MCF 10A (cell line): ENCODE measurements at regions not wholly inside any gene's neighbourhood (a gene's known extent, or its start where the extent isn't known, plus 50 kb on each side); places are given as distances from the start of the nearest gene placed in this dataset.

Experiments used
- BruUV-seq: library from RNA; stranded (reverse); fragments of 400-500 nt; replicated peaks from 2 replicates; lab custom pipeline; 2021; lab: Mats Ljungman, UMichigan
- CTCF ChIA-PET: fragments of 300-600 bp; sonication (Branson Sonifier 250); formaldehyde crosslinking; extraction: SDS; loops from one replicate; lab custom pipeline; 2021; ENCODE audit warnings: antibody characterized with exemption, inconsistent platforms; lab: Yijun Ruan, JAX
- POLR2A ChIA-PET: fragments of 300-600, 350-650 bp; sonication (Branson Sonifier 250); formaldehyde crosslinking; extraction: SDS; loops from one replicate; lab custom pipeline; 2020; ENCODE audit warnings: antibody characterized with exemption, inconsistent platforms; lab: Yijun Ruan, JAX
- DNase-seq: peaks from one replicate; pipeline ENCODE4 v3.0.0-alpha.2; 2018; ENCODE audit not compliant: unreplicated experiment
- H3K27ac Mint-ChIP-seq: one replicate; pipeline ENCODE4 v1.8.0; 2022; ENCODE audit warnings: mild to moderate bottlenecking, low read depth, mixed read lengths; ENCODE audit not compliant: unreplicated experiment
- H3K27me3 Mint-ChIP-seq: one replicate; pipeline ENCODE4 v1.8.0; 2022; ENCODE audit warnings: mixed read lengths; ENCODE audit not compliant: insufficient read depth, unreplicated experiment
- H3K36me3 Mint-ChIP-seq: one replicate; pipeline ENCODE4 v1.8.0; 2022; ENCODE audit warnings: mild to moderate bottlenecking, moderate library complexity, mixed read lengths; ENCODE audit not compliant: insufficient read depth, unreplicated experiment
- H3K4me1 Mint-ChIP-seq: one replicate; pipeline ENCODE4 v1.8.0; 2022; ENCODE audit warnings: mixed read lengths; ENCODE audit not compliant: insufficient read depth, unreplicated experiment
- H3K4me3 Mint-ChIP-seq: one replicate; pipeline ENCODE4 v1.8.0; 2022; ENCODE audit warnings: mild to moderate bottlenecking, moderate library complexity, mixed read lengths; ENCODE audit not compliant: unreplicated experiment
- H3K9me3 Mint-ChIP-seq: one replicate; pipeline ENCODE4 v1.8.0; 2022; ENCODE audit warnings: mixed read lengths; ENCODE audit not compliant: unreplicated experiment
- intact Hi-C: fragments of 100-400 bp; cut with micrococcal nuclease; formaldehyde crosslinking; loops from 2 replicates; pipeline ENCODE4 v1.14.1; 2022
- TF ChIP-seq, protein P1 (sequence below): fragments of 200-600 bp; IDR thresholded peaks from one replicate; pipeline ENCODE4 v1.8.0; 2022; ENCODE audit warnings: antibody characterized with exemption, mild to moderate bottlenecking; ENCODE audit not compliant: unreplicated experiment

DNA sequence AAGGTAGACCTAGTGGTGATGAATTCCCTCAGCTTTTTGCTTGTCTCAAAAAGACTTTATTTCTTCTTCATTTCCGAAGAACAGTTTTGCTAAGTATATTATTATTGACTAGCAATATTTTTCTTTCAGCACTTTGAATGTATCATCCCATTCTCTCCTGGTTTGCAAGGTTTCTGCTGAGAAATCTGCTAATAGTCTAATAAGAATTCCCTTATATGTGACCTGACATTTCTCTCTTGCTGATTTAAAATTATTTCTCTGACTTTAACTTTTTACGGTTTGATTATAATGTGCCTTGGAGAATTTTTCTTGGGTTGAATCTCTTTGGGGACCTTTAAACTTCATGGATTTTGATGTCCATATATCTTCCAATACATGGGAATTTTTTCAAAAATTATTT, 628.3 kb upstream of the ADGRL2 start:
- DNase-seq, result no peak
- Mint-ChIP-seq H3K9me3 (peaks cover 9% of the 10 kb centered on the region), H3K27me3 (no peaks in the 10 kb centered on the region), H3K4me1 (peaks cover 25% of the 10 kb centered on the region), H3K27ac (no peak overlapping the region), H3K36me3 (peaks cover 7% of the 10 kb centered on the region), H3K4me3 (no peak overlapping the region)
- TF ChIP-seq, protein P1, sequence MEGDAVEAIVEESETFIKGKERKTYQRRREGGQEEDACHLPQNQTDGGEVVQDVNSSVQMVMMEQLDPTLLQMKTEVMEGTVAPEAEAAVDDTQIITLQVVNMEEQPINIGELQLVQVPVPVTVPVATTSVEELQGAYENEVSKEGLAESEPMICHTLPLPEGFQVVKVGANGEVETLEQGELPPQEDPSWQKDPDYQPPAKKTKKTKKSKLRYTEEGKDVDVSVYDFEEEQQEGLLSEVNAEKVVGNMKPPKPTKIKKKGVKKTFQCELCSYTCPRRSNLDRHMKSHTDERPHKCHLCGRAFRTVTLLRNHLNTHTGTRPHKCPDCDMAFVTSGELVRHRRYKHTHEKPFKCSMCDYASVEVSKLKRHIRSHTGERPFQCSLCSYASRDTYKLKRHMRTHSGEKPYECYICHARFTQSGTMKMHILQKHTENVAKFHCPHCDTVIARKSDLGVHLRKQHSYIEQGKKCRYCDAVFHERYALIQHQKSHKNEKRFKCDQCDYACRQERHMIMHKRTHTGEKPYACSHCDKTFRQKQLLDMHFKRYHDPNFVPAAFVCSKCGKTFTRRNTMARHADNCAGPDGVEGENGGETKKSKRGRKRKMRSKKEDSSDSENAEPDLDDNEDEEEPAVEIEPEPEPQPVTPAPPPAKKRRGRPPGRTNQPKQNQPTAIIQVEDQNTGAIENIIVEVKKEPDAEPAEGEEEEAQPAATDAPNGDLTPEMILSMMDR, result no peak
- ChIA-PET CTCF (no interaction called here), POLR2A (interaction anchor here (0.7 to 1.1 kb wide), 2 partner anchors 91 to 152 kb away, joined by 3 read pairs; no protein-coding TSS in a partner anchor)
- BruUV-seq, result no TSS peak
- intact Hi-C loops, result no loop called here

DNA sequence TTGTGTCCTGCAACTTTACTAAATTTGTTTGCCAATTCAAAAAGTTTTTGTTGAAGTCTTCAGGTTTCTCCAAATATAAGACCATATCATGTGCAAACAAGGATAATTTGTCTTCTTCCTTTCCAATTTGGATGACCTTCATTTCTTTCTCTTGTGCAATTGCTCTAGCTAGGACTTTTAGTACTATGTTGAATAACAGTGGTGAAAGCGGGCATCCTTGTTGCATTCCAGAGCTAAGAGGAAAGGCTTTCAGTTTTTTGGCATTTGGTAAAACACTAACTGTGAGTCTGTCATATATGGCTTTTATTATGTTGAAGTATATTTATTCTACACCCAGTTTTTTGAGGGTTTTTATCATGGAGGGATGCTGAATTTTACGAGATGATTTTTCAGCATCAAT, 630.0 kb upstream of the ADGRL2 start:
- Mint-ChIP-seq H3K36me3 (peaks cover 7% of the 10 kb centered on the region), H3K27ac (peak overlapping the region; percentile 16), H3K27me3 (no peaks in the 10 kb centered on the region), H3K9me3 (peaks cover 9% of the 10 kb centered on the region), H3K4me3 (no peak overlapping the region), H3K4me1 (peaks cover 23% of the 10 kb centered on the region)
- TF ChIP-seq, protein P1, result no peak
- no peak for DNase-seq
- POLR2A ChIA-PET, result no interaction called here
- intact Hi-C loops, result no loop called here
- CTCF ChIA-PET, result no interaction called here
- no TSS peak for BruUV-seq

DNA sequence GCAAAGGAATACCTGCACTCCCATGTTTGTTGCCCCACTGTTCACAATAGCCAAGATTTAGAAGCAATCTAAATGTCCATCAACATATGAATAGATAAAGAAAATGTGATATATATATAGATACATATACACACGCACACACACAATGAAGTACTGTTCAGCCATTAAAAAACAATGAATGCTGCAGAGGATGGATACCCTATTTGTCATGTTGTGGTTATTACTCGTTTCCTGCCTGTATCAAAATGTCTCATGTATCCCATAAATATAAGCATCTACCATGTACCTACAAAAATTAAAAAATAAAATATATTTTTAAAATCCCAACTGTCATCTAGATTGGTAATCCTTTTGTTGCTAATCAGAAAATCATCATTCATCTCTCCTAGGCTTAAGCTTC, 634.8 kb upstream of the ADGRL2 start:
- no peak overlapping the region for H3K27ac Mint-ChIP-seq
- ChIA-PET CTCF (no interaction called here), POLR2A (no interaction called here)
- peaks cover 7% of the 10 kb centered on the region for H3K9me3 Mint-ChIP-seq
- no peaks in the 10 kb centered on the region for H3K4me1 Mint-ChIP-seq
- TF ChIP-seq, protein P1, result no peak
- BruUV-seq, result no TSS peak
- H3K27me3 Mint-ChIP-seq, result no peaks in the 10 kb centered on the region
- H3K4me3 Mint-ChIP-seq, result no peak overlapping the region
- intact Hi-C loops, result no loop called here
- DNase-seq, result no peak
- peaks cover 7% of the 10 kb centered on the region for H3K36me3 Mint-ChIP-seq

DNA sequence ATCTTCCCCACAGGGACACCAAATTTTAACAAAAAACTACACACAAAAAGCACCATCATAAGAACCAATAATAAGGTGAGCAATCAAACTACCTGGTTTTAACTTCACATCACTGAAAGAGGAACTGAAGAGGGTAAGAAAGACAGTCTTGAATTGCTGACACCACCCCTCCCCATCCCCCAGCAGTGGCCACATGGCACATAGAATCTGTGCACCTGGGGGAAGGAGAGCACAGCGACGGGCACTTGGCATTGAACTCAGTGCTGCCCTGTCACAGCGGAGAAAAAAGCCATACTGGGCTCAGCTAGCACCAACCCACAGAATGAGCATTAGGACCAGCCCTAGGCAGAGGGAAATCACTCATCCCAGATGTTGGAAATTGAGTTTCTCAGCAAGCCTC, 640.0 kb upstream of the ADGRL2 start:
- H3K4me3 Mint-ChIP-seq, result no peak overlapping the region
- ChIA-PET CTCF (no interaction called here), POLR2A (interaction anchor here (2.1 kb wide), 1 partner anchor 13 kb away, joined by 8 read pairs; no protein-coding TSS in a partner anchor)
- peaks cover 7% of the 10 kb centered on the region for H3K9me3 Mint-ChIP-seq
- no peaks in the 10 kb centered on the region for H3K36me3 Mint-ChIP-seq
- DNase-seq, result no peak
- no peaks in the 10 kb centered on the region for H3K27me3 Mint-ChIP-seq
- no peak overlapping the region for H3K27ac Mint-ChIP-seq
- TF ChIP-seq, protein P1, result no peak
- BruUV-seq, result no TSS peak
- intact Hi-C loops, result no loop called here
- H3K4me1 Mint-ChIP-seq, result peaks cover 17% of the 10 kb centered on the region
